NCI-H1048 (cell line): ENCODE measurements at regions not wholly inside any gene's neighbourhood (a gene's known extent, or its start where the extent isn't known, plus 50 kb on each side); places are given as distances from the start of the nearest gene placed in this dataset.

ENCODE experiments used
- DNase-seq: peaks from one replicate; lab custom pipeline; 2025; lab: John Stamatoyannopoulos, UW

- DNase-seq, result no peak
Observed at GRCh38 chr20:21033817-21034216, 72.3 kb downstream of the LINC00237 start.

DNA sequence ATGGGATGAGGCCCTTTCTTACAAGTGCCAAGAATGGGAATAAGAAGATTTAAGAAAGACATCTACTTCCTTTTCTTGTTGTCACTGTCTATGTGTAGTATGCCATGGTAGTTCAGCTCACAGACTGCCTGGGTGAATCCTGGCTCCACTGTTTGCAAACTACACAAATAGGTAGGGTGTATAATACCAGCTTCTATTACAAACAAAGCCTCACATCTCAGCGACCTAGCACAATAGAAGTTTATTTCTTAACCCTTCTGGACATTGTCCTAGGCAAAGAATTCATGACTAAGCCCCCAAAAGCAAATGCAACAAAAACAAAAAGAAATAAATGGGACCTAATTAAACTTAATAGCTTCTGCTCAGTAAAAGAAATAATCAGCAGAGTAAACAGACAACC, 74.5 kb downstream of the LINC00237 start:
- no peak for DNase-seq

GRCh38 chr20:21029341-21029740, 76.8 kb downstream of the LINC00237 start:
- no peak for DNase-seq

GRCh38 chr20:21028921-21029320, 77.2 kb downstream of the LINC00237 start:
- DNase-seq, result no peak

DNA sequence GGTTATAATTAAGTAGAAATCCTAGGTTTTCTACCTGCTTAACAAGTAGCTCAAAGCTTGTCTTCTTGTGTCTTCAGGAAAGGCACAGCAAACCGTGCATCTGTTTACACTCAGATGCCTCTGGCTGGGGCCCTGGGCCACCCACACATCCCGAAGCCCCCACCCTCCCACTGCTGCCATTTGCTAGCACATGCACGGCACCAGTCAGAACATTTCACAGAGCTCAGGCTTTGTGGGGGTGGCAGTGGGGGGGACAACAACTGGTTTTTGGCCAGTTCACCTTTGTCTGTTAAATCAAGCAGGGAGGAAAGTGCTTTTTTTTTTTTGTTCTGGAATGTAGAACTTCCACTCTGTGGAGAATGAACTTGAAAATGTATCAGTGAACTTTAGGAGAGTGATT, 77.7 kb downstream of the LINC00237 start:
- DNase-seq, result no peak

GRCh38 chr20:21027569-21027968, 78.6 kb downstream of the LINC00237 start:
- DNase-seq, result no peak

- no peak for DNase-seq
Observed at GRCh38 chr20:21026951-21027350, 79.2 kb downstream of the LINC00237 start.

GRCh38 chr20:21024420-21024819, 81.7 kb downstream of the LINC00237 start:
- no peak for DNase-seq

GRCh38 chr20:21022925-21023324, 83.2 kb downstream of the LINC00237 start:
- no peak for DNase-seq

- no peak for DNase-seq
Observed at GRCh38 chr20:21021472-21021790, 84.7 kb downstream of the LINC00237 start.

DNA sequence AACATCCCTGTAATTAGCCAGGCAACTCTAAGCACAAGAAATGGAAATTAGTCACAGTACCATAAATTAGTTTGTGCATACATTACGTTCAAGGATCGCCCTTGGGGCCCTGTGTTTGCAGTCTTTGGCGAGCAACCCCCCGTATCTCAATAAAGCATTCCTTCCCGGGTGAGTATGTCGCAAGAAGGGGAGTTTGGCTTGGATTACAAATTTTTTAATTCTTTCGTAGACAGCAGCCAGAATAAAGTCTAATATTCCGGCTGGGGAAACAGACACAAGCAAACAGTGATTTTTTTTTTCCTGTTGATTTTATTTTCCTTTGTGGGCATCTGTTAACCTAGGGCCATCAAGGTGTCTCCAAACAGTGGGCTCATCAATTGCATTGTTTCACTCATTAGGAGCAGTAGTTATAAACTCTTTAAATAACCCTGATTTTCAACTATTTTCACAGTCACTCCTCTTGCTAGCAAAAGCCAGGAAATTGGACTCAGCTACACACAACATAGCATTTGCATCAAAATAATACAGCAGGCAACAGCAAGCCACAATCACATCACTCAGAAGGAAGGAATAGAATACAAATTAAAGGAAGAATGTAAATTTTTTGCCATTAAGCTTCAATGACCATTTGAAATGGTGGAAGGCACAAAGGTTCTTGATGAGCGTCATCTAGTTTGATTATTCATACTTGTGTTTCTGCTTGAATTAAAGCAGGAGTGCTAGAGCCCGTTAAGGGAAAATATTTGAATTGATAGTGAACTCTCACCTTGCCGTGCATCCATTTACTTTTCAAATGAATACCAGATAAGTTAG, 85.3 kb downstream of the LINC00237 start:
- no peak for DNase-seq

GRCh38 chr20:21019814-21020658, 86.1 kb downstream of the LINC00237 start:
- DNase-seq, result no peak

- DNase-seq, result no peak
Observed at GRCh38 chr20:21019468-21019813, 86.7 kb downstream of the LINC00237 start.

GRCh38 chr20:21018576-21018975, 87.6 kb downstream of the LINC00237 start:
- no peak for DNase-seq

DNA sequence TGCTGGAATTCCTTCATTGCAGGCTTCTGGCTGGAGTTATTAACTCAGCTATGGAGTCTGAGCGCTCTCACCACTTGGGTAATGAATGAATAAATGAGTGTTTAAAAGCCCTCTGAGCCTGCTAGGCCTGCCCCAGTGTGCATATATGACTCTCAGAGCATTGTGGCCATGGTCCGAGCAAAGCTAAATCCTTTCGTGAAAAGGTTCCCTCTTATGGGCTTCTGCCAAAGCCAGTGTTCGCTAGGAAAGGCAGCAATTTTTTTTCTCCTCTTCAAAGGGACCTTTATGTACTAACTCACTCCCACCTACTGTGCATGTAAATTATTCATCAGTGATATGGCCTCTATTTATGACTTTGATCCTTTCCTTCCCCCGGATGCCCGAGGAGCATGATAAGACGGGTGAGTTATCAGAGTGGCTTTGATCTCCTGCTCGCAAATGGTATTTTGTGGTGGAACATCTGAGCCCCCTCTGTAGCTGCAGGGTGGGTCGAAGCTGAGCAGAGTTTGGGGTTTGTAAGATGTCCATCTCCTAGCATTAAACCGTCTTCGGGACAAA, 88.6 kb downstream of the LINC00237 start:
- no peak for DNase-seq

- no peak for DNase-seq
Observed at GRCh38 chr20:21016751-21017150, 89.4 kb downstream of the LINC00237 start.

DNA sequence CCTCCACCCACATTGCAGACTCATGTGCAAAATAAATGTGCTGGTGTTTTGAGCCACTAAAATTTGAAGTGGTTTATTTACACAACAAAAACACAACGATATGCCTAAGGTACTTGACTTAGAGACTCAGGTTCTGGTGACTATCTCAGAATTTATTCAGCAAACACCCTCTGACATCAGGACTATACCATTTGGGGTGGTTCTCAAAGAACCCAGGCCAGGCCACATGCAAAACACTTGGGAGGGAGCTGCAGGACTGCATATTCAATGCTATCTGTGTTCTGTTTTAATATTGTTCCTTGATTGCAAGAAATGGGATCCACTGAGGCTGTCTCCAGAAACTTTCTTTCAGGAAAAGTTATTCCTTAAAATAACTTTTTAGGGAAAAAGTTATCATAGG, 91.6 kb downstream of the LINC00237 start:
- DNase-seq, result no peak

DNA sequence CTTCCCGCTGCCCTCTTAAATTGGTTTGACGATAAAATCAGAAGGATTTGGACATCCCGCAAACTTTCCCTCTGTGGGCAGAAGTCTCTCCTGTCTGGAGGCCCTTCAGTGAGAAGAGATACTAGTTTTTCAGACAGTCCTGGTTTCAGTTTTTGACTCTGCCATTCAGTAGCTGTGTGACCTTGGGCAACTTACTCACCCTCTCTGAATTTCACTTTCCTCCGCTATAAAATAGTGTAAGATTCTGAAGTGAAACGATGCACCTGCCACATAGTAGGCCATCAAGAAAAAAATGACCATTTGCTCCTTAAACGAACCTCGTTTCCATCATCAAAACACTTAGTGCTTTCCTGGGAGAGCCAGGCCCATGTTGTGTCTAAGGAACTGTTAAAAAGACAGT, 97.2 kb downstream of the LINC00237 start:
- DNase-seq, result no peak

DNA sequence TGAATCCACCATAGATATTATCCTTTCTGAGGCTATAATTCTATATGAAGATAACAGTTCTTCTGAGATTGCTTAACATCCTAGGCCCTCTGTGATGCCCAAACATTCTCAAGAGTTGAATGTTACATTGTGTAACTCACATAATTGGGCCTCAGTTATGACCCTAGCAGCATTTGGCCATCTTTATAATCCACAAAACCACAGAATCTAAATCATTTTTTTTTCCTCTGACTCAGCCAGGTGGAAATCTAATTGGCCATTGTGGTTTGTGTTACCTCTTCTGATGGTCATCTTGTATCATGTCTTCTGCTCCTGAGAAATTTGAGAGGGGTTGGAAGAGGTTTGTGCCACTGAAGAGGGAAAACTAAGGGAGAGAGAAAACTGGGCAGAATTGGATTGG, 99.5 kb downstream of the LINC00237 start:
- no peak for DNase-seq

GRCh38 chr20:21004386-21005076, 101.6 kb downstream of the LINC00237 start:
- DNase-seq, result no peak

GRCh38 chr20:21003902-21004301, 102.3 kb downstream of the LINC00237 start:
- DNase-seq, result no peak

DNA sequence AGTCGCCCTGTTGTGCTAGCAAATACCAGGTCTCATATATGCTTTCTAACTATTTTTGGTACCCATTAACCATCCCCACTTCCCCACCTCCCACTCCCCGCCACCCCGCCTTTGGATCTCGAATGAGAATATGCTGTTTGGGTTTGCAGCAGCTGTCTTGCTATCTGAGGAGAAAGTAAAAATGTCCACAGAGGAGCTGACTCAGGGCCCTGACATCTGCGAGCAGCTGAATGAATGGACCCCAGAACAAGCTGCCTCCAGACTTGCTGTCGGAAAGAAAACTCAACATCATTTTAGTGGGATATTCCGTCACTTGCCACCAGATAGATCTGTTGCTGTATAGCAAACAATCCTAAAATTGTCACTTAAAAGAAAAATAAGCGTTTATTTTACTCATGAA, 103.7 kb downstream of the LINC00237 start:
- DNase-seq, result no peak

DNA sequence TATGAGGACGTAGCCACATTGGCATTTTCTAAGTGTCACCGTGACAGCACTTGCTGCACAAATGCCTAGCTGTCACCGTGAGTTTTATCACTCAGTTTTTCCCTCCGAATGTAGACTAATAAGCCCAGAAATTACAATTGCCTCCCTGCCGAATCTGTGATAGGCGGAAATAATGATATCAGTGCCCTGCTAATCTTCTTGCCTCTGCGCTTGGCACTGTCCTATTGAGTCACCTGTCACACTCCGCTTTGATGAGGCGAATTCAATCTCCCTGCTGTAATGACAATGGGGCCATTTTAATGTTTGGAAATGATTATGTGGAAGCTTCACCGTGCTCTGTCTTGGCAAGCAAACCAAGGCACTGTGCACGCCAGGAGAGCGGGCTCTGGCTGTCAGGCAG, 112.8 kb downstream of the LINC00237 start:
- DNase-seq, result peak; percentile 6
